HEK293 (cell line): ENCODE measurements at regions not wholly inside any gene's neighbourhood (a gene's known extent, or its start where the extent isn't known, plus 50 kb on each side); places are given as distances from the start of the nearest gene placed in this dataset.

Source experiments
- CTCF ChIA-PET: fragments of 350-600 bp; formaldehyde crosslinking; extraction: SDS; loops from one replicate; lab custom pipeline; 2021; ENCODE audit warnings: antibody characterized with exemption; lab: Yijun Ruan, JAX
- POLR2A ChIA-PET: fragments of 300-600 bp; formaldehyde crosslinking; extraction: SDS; loops from one replicate; lab custom pipeline; 2020; ENCODE audit warnings: antibody characterized with exemption, inconsistent platforms; lab: Yijun Ruan, JAX
- H3K27ac ChIP-seq: fragments of 200-500 bp; sonication (Bioruptor generic); 2 replicates; pipeline ENCODE4 v1.5.1; 2014; ENCODE audit warnings: low read depth, low read length, control low read depth, inconsistent platforms; ENCODE audit errors: extremely low read depth
- H3K36me3 ChIP-seq, 2 experiments: fragments of 200-500 bp in 1 of 2; sonication (Bioruptor generic) in 1 of 2; 1 replicate in 1 of 2; 2 replicates in 1 of 2; pipeline ENCODE4 v1.5.1; 2014 to 2017; ENCODE audit warnings: inconsistent platforms in 2 of 2, low read length in 2 of 2; ENCODE audit not compliant: control insufficient read depth in 2 of 2, insufficient read depth in 1 of 2
- H3K4me1 ChIP-seq: fragments of 200-500 bp; sonication (Bioruptor generic); 2 replicates; pipeline ENCODE4 v1.5.1; 2014; ENCODE audit warnings: mild to moderate bottlenecking, low read length, inconsistent platforms; ENCODE audit not compliant: control insufficient read depth, insufficient read depth
- H3K4me3 ChIP-seq: 2 replicates; pipeline ENCODE4 v1.5.1; 2011; ENCODE audit warnings: low read depth, mild to moderate bottlenecking, control low read depth, low read length, moderate library complexity
- H3K9me3 ChIP-seq: fragments of 200-500 bp; sonication (Bioruptor generic); 2 replicates; pipeline ENCODE4 v1.5.1; 2014; ENCODE audit warnings: low read depth, low read length, inconsistent platforms; ENCODE audit not compliant: control insufficient read depth, insufficient read depth
- HOXC10 ChIP-seq: sonication (generic); formaldehyde crosslinking; IDR thresholded peaks from 2 replicates; pipeline ENCODE4 v1.8.1; 2023; ENCODE audit warnings: mild to moderate bottlenecking, missing genetic modification reagents
- KLF10 ChIP-seq: fragments of 450-650 bp; IDR thresholded peaks from 2 replicates; pipeline ENCODE4 v1.5.1; 2018; ENCODE audit warnings: missing biosample characterization, mild to moderate bottlenecking, missing genetic modification characterization
- REST ChIP-seq: fragments of 450-650 bp; formaldehyde crosslinking; IDR thresholded peaks from 2 replicates; pipeline ENCODE4 v1.5.1; 2016; ENCODE audit warnings: missing biosample characterization, missing genetic modification characterization
- SP2 ChIP-seq: fragments of 450-650 bp; formaldehyde crosslinking; IDR thresholded peaks from 2 replicates; pipeline ENCODE4 v1.5.1; 2016; ENCODE audit warnings: missing biosample characterization, missing genetic modification characterization
- SP3 ChIP-seq: fragments of 450-650 bp; formaldehyde crosslinking; IDR thresholded peaks from 2 replicates; pipeline ENCODE4 v1.5.1; 2016; ENCODE audit warnings: missing biosample characterization, missing genetic modification characterization
- YY1 ChIP-seq: fragments of 450-650 bp; formaldehyde crosslinking; IDR thresholded peaks from 2 replicates; pipeline ENCODE4 v1.5.1; 2018; ENCODE audit warnings: missing biosample characterization, missing genetic modification characterization
- ZBTB11 ChIP-seq: fragments of 450-650 bp; formaldehyde crosslinking; conservative IDR thresholded peaks from 2 replicates; pipeline ENCODE4 v1.5.1; 2016; ENCODE audit warnings: low read depth, missing biosample characterization, missing genetic modification characterization
- ZBTB17 ChIP-seq: fragments of 450-650 bp; formaldehyde crosslinking; IDR thresholded peaks from 2 replicates; pipeline ENCODE4 v1.5.1; 2016; ENCODE audit warnings: missing biosample characterization, missing genetic modification characterization
- ZEB2 ChIP-seq: fragments of 450-650 bp; formaldehyde crosslinking; IDR thresholded peaks from 2 replicates; pipeline ENCODE4 v1.5.1; 2016; ENCODE audit warnings: missing biosample characterization, missing genetic modification characterization
- ZNF114 ChIP-seq: fragments of 450-650 bp; formaldehyde crosslinking; IDR thresholded peaks from 2 replicates; pipeline ENCODE4 v1.5.0; 2017; ENCODE audit warnings: missing biosample characterization, missing genetic modification characterization
- ZNF280D ChIP-seq: fragments of 450-650 bp; formaldehyde crosslinking; IDR thresholded peaks from 2 replicates; pipeline ENCODE4 v1.5.1; 2016; ENCODE audit warnings: missing biosample characterization, missing genetic modification characterization
- ZNF302 ChIP-seq: fragments of 450-650 bp; formaldehyde crosslinking; IDR thresholded peaks from 2 replicates; pipeline ENCODE4 v1.5.1; 2016; ENCODE audit warnings: missing biosample characterization, missing genetic modification characterization, low read depth
- ZNF514 ChIP-seq: fragments of 450-650 bp; formaldehyde crosslinking; IDR thresholded peaks from 2 replicates; pipeline ENCODE4 v1.5.1; 2016; ENCODE audit warnings: missing biosample characterization, missing genetic modification characterization
- ZNF645 ChIP-seq: fragments of 450-650 bp; formaldehyde crosslinking; IDR thresholded peaks from 2 replicates; pipeline ENCODE4; 2016; ENCODE audit warnings: missing biosample characterization, missing genetic modification characterization
- ZNF692 ChIP-seq: fragments of 450-650 bp; formaldehyde crosslinking; IDR thresholded peaks from 2 replicates; pipeline ENCODE4 v1.5.1; 2016; ENCODE audit warnings: missing biosample characterization, missing genetic modification characterization
- ZNF701 ChIP-seq: fragments of 450-650 bp; formaldehyde crosslinking; IDR thresholded peaks from 2 replicates; pipeline ENCODE4 v1.5.1; 2016; ENCODE audit warnings: missing biosample characterization, missing genetic modification characterization
- ZNF777 ChIP-seq: fragments of 450-650 bp; formaldehyde crosslinking; IDR thresholded peaks from 2 replicates; pipeline ENCODE4 v1.5.1; 2017; ENCODE audit warnings: missing biosample characterization, missing genetic modification characterization, borderline replicate concordance
- ZNF785 ChIP-seq: fragments of 450-650 bp; formaldehyde crosslinking; IDR thresholded peaks from 2 replicates; pipeline ENCODE4 v1.5.1; 2016; ENCODE audit warnings: missing biosample characterization, missing genetic modification characterization

- Histone ChIP-seq H3K27ac (no peak overlapping the region), H3K4me1 (no peaks in the 10 kb centered on the region), H3K36me3 (no peaks in the 10 kb centered on the region), H3K9me3 (no peaks in the 10 kb centered on the region), H3K4me3 (no peak overlapping the region)
- TF ChIP-seq ZNF692 (tag by site-specific recombination) (no peak), ZNF114 (tag by site-specific recombination) (no peak), ZNF777 (no peak), ZNF645 (tag by site-specific recombination) (no peak), ZEB2 (tag by site-specific recombination) (no peak), ZNF785 (tag by site-specific recombination) (no peak), ZNF514 (tag by site-specific recombination) (no peak), SP2 (no peak)
- CTCF ChIA-PET, result interaction anchor here (0.5 to 1.0 kb wide), 5 partner anchors 11 to 717 kb away, joined by 3 to 4 read pairs (median 3); no protein-coding TSS in a partner anchor
- POLR2A ChIA-PET, result no interaction called here
These were observed 190.2 kb upstream of the KCNJ16 start for GRCh38 chr17:69884846-69885245.

GRCh38 chr17:69898601-69899000 lies 176.4 kb upstream of the KCNJ16 start:
- Histone ChIP-seq H3K4me3 (no peak overlapping the region), H3K9me3 (no peaks in the 10 kb centered on the region), H3K27ac (no peak overlapping the region), H3K4me1 (no peaks in the 10 kb centered on the region), H3K36me3 (no peaks in the 10 kb centered on the region)
- POLR2A ChIA-PET, result no interaction called here
- CTCF ChIA-PET, result interaction anchor here (0.7 kb wide), 1 partner anchor 387 kb away, joined by 3 read pairs; no protein-coding TSS in a partner anchor
- no peak for TF ChIP-seq ZBTB11
- no peak for TF ChIP-seq ZBTB17 (tag by site-specific recombination)
- TF ChIP-seq REST (tag by site-specific recombination), result no peak
- TF ChIP-seq ZNF645 (tag by site-specific recombination), result no peak
- TF ChIP-seq HOXC10, result no peak
- no peak for TF ChIP-seq SP3 (tag by site-specific recombination)
- no peak for TF ChIP-seq ZNF302 (tag by site-specific recombination)
- no peak for TF ChIP-seq KLF10
- TF ChIP-seq ZNF701, result no peak
- no peak for TF ChIP-seq YY1 (tag by site-specific recombination)
- TF ChIP-seq ZNF280D, result no peak
